ENCODE measurements at regions not wholly inside any gene's neighbourhood (a gene's known extent, or its start where the extent isn't known, plus 50 kb on each side); places are given as distances from the start of the nearest gene placed in this dataset.
"Not testable (repeated sequence)": the region's sequence is repeated elsewhere in the genome, so short reads cannot be mapped to it uniquely, and the experiment has no call there.

DNA sequence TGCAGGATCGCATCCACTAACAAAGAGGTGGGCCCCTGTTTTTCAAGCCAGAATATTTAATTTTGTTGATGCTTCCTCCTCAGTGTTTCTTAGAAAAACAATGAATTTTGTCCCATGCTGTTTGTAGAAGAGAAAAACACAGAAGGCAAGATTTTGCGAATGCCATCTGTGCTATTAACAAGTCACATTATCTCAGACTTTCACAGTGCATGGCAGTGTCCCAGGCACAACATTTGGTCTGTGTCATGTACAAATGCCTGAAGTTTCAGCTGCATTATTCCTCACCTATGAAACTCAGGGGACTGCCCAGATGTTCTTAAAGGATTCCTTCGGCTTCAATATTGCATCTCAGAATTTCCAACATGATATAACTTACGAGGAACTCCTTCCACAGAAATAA lies 99.6 kb upstream of the ZC3H11B start:
- no peaks in the 10 kb centered on the region for H3K36me3 ChIP-seq (ENCODE audit: insufficient read depth)
- no peak overlapping the region for H3K27ac ChIP-seq (ENCODE audit: low read depth)
- no peak overlapping the region for H3K4me3 ChIP-seq (ENCODE audit: low read depth, low read length)
- no peak for DNase-seq (ENCODE audit: extremely low spot score)
- WGBS = 57% methylated on average over 4 of the region's 4 CpGs
- H3K4me1 ChIP-seq (ENCODE audit: insufficient read depth) = no peaks in the 10 kb centered on the region

DNA sequence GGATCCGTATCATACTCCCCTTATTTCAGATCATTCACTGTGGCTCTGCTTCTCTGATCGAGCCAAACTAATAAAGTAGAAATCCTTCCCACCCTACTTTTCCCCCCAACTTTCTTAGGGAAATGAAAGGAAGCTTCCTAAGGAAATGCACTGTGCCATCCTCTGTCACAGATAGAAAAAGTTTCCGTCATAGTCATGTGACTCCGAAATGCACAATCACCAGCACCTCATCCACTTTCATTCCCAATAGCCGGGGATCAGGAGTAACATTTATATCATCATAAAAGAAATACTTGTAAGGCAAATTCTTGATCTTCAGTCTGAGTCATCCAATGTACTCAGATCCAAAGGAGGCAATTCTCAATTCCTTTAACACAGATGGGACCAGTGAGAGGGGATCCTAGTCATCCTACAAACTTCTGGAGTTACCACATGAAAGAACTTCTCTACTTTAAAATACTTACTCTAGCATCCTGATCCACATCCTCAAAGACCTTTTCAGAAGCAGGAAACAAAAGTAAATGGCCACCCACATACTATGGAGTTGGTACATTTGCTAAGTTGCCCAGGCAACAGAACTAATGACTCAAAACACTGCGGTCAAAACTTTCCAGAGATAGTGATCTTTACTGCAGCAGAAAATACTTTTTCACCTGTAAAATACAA lies 97.8 kb upstream of the ZC3H11B start:
- Histone ChIP-seq H3K4me1 (ENCODE audit: insufficient read depth) (no peaks in the 10 kb centered on the region), H3K4me3 (ENCODE audit: low read depth, low read length) (no peak overlapping the region), H3K27ac (ENCODE audit: low read depth) (no peak overlapping the region), H3K36me3 (ENCODE audit: insufficient read depth) (no peaks in the 10 kb centered on the region)
- 90% methylated on average over 6 of the region's 6 CpGs for WGBS
- DNase-seq (ENCODE audit: extremely low spot score) = peak; percentile 21

DNA sequence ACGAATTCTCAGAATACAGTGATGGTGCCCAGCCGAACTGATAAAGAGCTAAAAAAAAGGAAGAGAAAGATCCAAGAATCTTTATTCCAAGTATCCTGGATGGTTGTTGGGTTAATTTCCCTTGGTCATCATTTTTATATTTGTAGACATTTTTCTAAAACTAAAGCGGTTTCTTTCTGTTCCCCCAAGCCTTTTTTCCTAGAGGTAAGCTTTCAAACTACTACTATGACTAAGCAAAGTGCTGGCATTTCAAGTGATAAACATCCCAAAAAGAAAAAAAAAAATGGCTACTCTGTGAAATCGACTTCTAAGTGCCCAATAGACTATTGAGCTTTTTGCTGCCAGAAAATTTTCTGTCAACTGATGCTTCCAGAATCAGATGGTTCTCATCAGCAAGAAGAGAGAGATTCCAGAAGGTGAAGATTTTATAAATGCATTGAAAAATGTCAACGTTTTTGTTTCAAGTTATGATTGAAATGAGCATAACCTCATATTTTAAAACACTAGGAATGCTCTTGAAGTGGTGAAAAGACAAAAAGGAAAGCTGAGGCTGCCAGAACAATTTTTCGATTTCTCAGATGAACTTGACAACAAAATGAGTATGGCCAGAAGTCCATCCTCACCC lies 96.1 kb upstream of the ZC3H11B start:
- Histone ChIP-seq H3K4me1 (ENCODE audit: insufficient read depth) (no peaks in the 10 kb centered on the region), H3K36me3 (ENCODE audit: insufficient read depth) (no peaks in the 10 kb centered on the region), H3K4me3 (ENCODE audit: low read depth, low read length) (no peak overlapping the region), H3K27ac (ENCODE audit: low read depth) (no peak overlapping the region)
- WGBS = 57% methylated on average over 6 of the region's 6 CpGs
- no peak for DNase-seq (ENCODE audit: extremely low spot score)

DNA sequence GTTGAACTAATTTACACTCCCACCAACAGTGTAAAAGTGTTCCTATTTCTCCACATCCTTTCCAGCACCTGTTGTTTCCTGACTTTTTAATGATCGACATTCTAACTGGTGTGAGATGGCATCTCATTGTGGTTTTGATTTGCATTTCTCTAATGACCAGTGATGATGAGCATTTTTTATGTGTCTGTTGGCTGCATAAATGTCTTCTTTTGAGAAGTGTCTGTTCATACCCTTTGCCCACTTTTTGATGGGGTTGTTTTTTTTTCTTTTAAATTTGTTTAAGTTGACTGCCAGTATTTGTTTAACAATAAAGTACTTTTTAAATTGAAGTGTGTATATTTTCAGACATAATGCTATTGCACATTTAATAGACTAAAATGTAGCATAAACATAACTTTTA lies 95.0 kb upstream of the ZC3H11B start:
- H3K4me3 ChIP-seq (ENCODE audit: low read depth, low read length); H3K4me1 ChIP-seq (ENCODE audit: insufficient read depth); H3K36me3 ChIP-seq (ENCODE audit: insufficient read depth); DNase-seq (ENCODE audit: extremely low spot score); H3K27ac ChIP-seq (ENCODE audit: low read depth): not testable (repeated sequence)
- WGBS = 92% methylated on average over 1 of the region's 1 CpG

DNA sequence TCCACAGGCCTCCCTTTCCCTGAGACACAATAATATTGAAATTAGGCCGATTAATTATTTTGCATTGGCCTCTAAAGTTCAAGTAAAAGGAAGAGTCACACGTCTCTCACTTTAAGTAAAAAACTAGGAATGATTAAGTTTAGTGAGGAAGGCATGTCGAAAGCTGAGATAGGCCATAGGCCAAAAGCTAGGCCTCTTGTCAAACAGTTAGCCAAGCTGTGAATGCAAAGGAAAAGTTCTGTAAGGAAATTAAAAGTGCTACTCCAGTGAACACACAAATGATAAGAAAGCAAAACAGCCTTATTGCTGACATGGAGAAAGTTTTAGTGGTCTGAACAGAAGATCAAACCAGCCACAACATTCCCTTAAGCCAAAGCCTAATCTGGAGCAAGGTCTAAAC lies 91.4 kb upstream of the ZC3H11B start:
- not testable (repeated sequence) for H3K4me1 ChIP-seq (ENCODE audit: insufficient read depth); H3K4me3 ChIP-seq (ENCODE audit: low read depth, low read length); H3K36me3 ChIP-seq (ENCODE audit: insufficient read depth); H3K27ac ChIP-seq (ENCODE audit: low read depth); DNase-seq (ENCODE audit: extremely low spot score)
- 68% methylated on average over 3 of the region's 3 CpGs for WGBS

DNA sequence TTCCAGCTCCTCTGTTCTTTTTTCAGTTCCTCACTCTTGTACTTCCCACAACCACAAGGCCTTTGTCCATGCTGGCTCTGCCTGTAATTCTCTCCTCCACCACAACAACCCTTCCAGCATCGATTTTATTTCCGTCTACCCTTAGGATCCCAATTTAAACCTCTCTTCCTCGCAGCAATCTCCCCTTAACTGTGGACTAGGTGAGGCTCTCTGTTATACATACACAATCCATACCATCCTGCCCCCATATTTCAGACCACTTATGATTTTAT lies 90.4 kb upstream of the ZC3H11B start:
- H3K4me1 ChIP-seq (ENCODE audit: insufficient read depth) = no peaks in the 10 kb centered on the region
- no peaks in the 10 kb centered on the region for H3K36me3 ChIP-seq (ENCODE audit: insufficient read depth)
- no peak overlapping the region for H3K27ac ChIP-seq (ENCODE audit: low read depth)
- no peak overlapping the region for H3K4me3 ChIP-seq (ENCODE audit: low read depth, low read length)
- no peak for DNase-seq (ENCODE audit: extremely low spot score)
- 95% methylated on average over 3 of the region's 3 CpGs for WGBS

DNA sequence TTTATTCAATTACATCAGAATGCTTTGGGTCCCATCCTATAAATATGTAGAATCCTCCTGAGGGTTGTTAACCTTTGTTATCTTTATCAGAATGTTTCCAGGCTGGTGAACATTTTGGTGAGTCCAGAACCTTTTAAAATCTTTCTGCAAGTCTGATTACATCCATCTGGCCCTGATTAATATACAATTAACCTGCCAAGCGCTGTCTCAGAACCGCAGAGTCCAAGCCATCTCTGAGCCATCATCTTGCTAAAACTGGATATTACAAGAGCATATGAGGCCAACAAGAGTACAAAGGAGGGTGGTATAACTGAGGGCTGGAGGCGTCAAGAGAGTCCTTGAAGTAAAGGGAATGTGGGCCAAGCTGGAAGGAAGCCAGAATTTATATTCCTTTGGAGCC lies 88.6 kb upstream of the ZC3H11B start:
- DNase-seq (ENCODE audit: extremely low spot score) = no peak
- Histone ChIP-seq H3K4me1 (ENCODE audit: insufficient read depth) (no peaks in the 10 kb centered on the region), H3K27ac (ENCODE audit: low read depth) (no peak overlapping the region), H3K4me3 (ENCODE audit: low read depth, low read length) (no peak overlapping the region), H3K36me3 (ENCODE audit: insufficient read depth) (no peaks in the 10 kb centered on the region)
- 51% methylated on average over 3 of the region's 3 CpGs for WGBS

DNA sequence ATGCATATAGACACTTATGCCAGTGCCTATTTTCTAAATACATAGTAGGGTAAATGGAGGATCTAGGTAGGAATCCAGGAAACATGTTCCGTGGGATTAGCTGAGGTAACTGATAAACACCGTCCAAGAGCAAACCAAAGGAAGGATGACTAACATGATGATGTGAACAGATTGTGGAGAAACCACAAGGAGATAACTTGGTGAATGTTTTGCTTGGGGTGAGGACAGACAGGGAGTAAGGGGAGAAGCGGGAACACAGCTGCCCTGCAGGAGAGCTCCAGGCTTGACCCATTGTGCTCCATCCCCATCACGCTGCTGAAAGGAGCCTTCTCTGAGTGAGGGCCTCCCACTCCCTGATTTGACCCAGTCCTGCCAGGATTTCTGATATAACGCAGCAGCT lies 87.0 kb upstream of the ZC3H11B start:
- WGBS = 85% methylated on average over 5 of the region's 5 CpGs

DNA sequence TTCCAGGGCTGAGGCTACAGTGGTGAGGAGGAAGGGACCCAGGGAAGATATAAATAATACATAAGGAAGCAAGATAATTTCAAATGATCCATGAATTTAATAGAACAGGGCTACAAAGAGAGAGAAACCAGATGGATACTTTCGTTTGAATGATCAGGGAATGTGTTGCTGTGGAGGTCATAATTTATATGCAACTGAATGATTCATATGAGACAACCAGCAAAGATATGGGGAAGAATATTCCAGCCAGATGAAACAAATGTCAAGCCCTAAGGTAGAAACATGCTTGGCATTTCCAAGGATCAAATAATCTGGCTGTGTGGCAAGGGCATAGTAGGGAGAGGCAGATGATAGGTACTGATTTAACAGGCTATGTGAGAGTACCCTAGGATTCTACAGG lies 84.8 kb upstream of the ZC3H11B start:
- no peaks in the 10 kb centered on the region for H3K36me3 ChIP-seq (ENCODE audit: insufficient read depth)
- H3K4me3 ChIP-seq (ENCODE audit: low read depth, low read length) = no peak overlapping the region
- no peak for DNase-seq (ENCODE audit: extremely low spot score)
- WGBS = 53% methylated on average over 1 of the region's 1 CpG
- H3K27ac ChIP-seq (ENCODE audit: low read depth) = no peak overlapping the region
- H3K4me1 ChIP-seq (ENCODE audit: insufficient read depth) = no peaks in the 10 kb centered on the region

More for the DNA sequence above, 87.0 kb upstream of the ZC3H11B start:
- Histone ChIP-seq H3K27ac (ENCODE audit: low read depth) (no peak overlapping the region), H3K4me1 (ENCODE audit: insufficient read depth) (no peaks in the 10 kb centered on the region), H3K36me3 (ENCODE audit: insufficient read depth) (no peaks in the 10 kb centered on the region), H3K4me3 (ENCODE audit: low read depth, low read length) (no peak overlapping the region)
- no peak for DNase-seq (ENCODE audit: extremely low spot score)

DNA sequence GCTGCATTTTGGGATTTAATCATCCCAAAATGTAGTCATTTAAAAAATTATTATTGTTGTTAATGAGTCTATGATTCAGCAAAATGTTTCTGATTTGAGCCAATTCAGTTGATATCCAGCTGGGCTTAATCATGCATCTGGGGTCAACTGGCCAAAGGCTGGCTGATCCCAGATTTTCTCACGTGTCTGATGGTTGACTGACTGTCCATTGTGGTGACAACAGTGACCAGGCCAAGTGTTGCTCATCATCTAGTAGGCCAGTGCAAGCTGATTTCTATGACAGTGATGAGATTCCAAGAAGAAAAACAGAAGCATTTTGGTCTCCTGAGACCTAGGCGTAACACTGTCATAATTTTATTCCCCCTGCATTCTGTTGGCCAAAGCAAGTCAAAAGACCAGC lies 80.1 kb upstream of the ZC3H11B start:
- H3K4me3 ChIP-seq (ENCODE audit: low read depth, low read length) = no peak overlapping the region
- H3K36me3 ChIP-seq (ENCODE audit: insufficient read depth) = no peaks in the 10 kb centered on the region
- DNase-seq (ENCODE audit: extremely low spot score) = no peak
- 67% methylated on average over 2 of the region's 2 CpGs for WGBS
- no peak overlapping the region for H3K27ac ChIP-seq (ENCODE audit: low read depth)
- H3K4me1 ChIP-seq (ENCODE audit: insufficient read depth) = no peaks in the 10 kb centered on the region

DNA sequence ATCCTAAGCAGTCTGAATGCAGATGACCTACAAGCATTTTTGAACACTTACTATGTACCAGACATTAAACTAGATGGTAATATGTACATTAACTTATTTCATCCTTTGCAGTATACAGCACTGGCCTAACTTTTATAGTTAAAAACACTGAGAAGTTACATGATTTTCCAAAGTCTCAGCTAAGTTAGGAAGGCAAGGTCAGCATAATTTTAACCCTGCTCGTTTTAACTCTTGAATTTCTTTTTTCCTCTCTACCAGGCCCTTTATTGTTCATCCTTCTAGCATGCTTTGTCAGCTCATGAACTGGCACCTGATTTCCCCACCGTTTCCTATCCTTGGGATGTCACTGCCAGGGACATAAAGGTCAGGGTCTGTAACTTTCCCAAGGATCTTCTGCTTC lies 76.9 kb upstream of the ZC3H11B start:
- no peak overlapping the region for H3K27ac ChIP-seq (ENCODE audit: low read depth)
- no peaks in the 10 kb centered on the region for H3K36me3 ChIP-seq (ENCODE audit: insufficient read depth)
- no peaks in the 10 kb centered on the region for H3K4me1 ChIP-seq (ENCODE audit: insufficient read depth)
- DNase-seq (ENCODE audit: extremely low spot score) = no peak
- 46% methylated on average over 2 of the region's 2 CpGs for WGBS
- no peak overlapping the region for H3K4me3 ChIP-seq (ENCODE audit: low read depth, low read length)

DNA sequence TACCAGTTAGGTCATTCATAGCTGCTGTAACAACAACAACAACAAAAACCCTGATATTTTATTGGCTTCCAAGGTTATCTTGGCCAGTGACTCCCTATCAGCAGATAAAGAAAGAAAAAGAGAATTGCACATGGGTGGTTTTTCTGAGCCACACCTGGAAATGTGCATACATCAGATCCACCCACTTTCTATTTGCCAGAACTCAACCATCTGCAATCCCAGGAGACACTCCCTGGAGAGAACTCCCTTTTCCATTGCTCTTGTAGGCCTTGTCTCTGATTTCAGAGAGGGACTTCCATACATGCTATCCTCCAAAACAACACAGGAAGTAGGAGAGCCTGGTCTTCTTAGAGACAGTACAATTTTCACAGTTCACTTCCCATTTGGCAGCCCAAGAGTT lies 74.9 kb upstream of the ZC3H11B start:
- no peak for DNase-seq (ENCODE audit: extremely low spot score)
- Histone ChIP-seq H3K27ac (ENCODE audit: low read depth) (no peak overlapping the region), H3K4me3 (ENCODE audit: low read depth, low read length) (no peak overlapping the region), H3K36me3 (ENCODE audit: insufficient read depth) (no peaks in the 10 kb centered on the region), H3K4me1 (ENCODE audit: insufficient read depth) (no peaks in the 10 kb centered on the region)

DNA sequence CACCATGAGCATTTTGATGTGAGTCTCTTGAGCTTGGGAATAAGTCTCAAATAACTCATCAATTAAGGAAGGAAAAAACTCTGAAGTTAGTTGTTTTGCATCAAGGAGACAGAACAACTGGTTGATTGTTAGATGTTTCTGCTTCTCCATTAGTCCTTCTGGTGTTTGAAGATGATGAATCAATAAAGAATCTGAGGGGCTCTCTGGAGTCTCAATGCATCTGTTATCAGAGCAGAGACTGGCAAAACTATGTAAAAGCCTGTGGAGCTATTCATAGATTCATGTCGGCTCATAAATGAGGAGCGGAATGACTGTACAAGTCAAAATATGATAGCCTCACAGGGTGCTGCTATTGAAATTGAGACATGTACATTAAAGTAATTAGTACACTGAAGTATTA lies 73.3 kb upstream of the ZC3H11B start:
- 86% methylated on average over 2 of the region's 2 CpGs for WGBS
- no peak overlapping the region for H3K4me3 ChIP-seq (ENCODE audit: low read depth, low read length)
- H3K27ac ChIP-seq (ENCODE audit: low read depth) = no peak overlapping the region
- H3K4me1 ChIP-seq (ENCODE audit: insufficient read depth) = no peaks in the 10 kb centered on the region
- no peaks in the 10 kb centered on the region for H3K36me3 ChIP-seq (ENCODE audit: insufficient read depth)
- no peak for DNase-seq (ENCODE audit: extremely low spot score)

DNA sequence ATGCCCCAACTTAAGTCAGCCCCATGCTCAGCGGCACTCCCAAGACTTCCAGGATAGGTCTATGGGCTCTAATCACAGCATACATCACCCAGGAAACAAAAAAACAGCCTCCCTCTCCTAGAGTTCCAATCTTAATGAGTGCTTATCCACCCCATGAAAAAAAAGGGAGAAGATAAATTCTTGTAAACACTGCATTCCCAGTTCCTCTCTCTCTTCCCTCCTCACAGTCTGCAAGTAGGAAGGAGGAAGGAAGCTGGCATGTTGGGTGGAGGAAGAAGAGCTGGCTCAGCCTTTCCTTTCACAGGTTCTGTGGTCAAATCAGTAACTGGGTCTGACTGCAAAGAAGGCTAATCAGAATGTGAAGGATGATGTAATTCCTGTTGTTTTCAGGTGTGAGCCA lies 69.9 kb upstream of the ZC3H11B start:
- Histone ChIP-seq H3K4me1 (ENCODE audit: insufficient read depth) (no peaks in the 10 kb centered on the region), H3K36me3 (ENCODE audit: insufficient read depth) (no peaks in the 10 kb centered on the region), H3K27ac (ENCODE audit: low read depth) (no peak overlapping the region), H3K4me3 (ENCODE audit: low read depth, low read length) (no peak overlapping the region)
- DNase-seq (ENCODE audit: extremely low spot score) = no peak
- whole genome bisulfite sequencing = 89% methylated on average over 1 of the region's 1 CpG

DNA sequence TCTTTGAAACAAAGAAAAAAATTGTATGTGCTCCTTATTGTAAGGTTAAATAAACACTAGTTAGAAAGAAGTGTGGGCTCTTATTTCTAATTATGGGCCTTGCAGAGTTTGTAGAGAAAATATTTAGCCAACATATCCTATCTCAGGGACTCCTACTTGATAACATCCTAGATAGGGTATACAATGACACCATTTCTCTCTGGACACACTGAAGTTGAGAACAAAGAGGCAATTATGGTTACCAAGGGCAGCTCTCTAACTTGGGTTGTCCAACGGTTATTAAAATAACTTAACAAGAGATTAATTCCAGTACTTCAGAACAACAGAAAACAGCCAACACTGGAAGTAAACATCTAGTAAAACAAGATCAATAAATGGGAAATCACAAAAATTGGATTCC lies 69.0 kb upstream of the ZC3H11B start:
- H3K4me1 ChIP-seq (ENCODE audit: insufficient read depth) = no peaks in the 10 kb centered on the region
- H3K27ac ChIP-seq (ENCODE audit: low read depth) = no peak overlapping the region
- 89% methylated on average over 1 of the region's 1 CpG for WGBS
- H3K4me3 ChIP-seq (ENCODE audit: low read depth, low read length) = no peak overlapping the region
- no peaks in the 10 kb centered on the region for H3K36me3 ChIP-seq (ENCODE audit: insufficient read depth)
- no peak for DNase-seq (ENCODE audit: extremely low spot score)

All from urinary bladder (tissue), 3 donors.